GM19395 (cell line): ENCODE measurements at regions not wholly inside any gene's neighbourhood (a gene's known extent, or its start where the extent isn't known, plus 50 kb on each side); places are given as distances from the start of the nearest gene placed in this dataset.
A peak's percentile ranks its signal among the peaks of the same experiment; 100 is the strongest.

Experiments used
- ATAC-seq: cut with Tn5 transposase; IDR thresholded peaks from one replicate; pipeline ENCODE4 v1.9.1; 2021; ENCODE audit warnings: mild to moderate bottlenecking, moderate library complexity; ENCODE audit not compliant: unreplicated experiment

- peak; percentile 52 for ATAC-seq
These were observed 267.9 kb downstream of the DLL1 start for GRCh38 chr6:170022827-170023619.

DNA sequence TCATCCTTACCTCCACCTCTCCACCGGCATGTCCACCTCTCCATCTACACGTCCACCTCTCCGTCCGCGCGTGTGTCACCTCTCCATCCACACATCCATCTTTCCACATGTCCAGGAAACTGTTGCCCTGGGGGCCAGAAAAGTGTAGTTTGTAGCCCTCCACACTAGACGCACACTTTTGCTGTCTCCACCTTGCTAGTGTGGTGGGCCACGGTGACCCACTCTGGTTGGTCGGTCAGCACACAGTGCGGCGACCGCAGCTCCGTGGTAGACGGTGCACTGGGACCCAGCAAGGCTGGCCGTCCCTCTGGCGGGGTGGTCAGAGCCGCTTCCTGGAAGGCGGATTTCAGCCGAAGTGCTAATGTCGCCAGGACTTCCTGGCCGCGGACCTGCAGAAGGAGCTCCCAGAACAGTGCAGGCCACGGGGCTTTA lies 268.6 kb downstream of the DLL1 start:
- ATAC-seq: no peak

DNA sequence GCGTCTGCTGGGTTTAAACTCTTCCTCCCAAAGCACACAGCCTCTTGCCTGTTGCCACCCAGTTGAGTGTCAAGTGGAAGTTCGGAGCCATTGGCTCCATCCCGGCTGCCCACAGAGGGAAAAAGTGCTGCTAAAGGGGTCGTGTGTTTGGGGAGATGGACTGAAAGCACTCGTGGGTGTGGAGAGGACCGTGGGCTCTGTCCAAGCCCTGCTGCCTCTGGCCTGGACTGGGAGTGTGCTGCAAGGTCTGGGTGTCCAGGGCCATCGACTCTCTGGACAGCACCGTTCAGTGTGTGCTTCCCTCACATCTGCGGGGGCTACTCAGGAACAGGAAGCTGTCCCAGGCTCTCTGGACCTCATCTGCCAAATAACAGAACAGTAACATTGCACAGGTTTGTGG lies 269.3 kb downstream of the DLL1 start:
- no peak for ATAC-seq

- no peak for ATAC-seq
These were observed 268.6 kb downstream of the ERMARD start for GRCh38 chr6:170019818-170020583.

DNA sequence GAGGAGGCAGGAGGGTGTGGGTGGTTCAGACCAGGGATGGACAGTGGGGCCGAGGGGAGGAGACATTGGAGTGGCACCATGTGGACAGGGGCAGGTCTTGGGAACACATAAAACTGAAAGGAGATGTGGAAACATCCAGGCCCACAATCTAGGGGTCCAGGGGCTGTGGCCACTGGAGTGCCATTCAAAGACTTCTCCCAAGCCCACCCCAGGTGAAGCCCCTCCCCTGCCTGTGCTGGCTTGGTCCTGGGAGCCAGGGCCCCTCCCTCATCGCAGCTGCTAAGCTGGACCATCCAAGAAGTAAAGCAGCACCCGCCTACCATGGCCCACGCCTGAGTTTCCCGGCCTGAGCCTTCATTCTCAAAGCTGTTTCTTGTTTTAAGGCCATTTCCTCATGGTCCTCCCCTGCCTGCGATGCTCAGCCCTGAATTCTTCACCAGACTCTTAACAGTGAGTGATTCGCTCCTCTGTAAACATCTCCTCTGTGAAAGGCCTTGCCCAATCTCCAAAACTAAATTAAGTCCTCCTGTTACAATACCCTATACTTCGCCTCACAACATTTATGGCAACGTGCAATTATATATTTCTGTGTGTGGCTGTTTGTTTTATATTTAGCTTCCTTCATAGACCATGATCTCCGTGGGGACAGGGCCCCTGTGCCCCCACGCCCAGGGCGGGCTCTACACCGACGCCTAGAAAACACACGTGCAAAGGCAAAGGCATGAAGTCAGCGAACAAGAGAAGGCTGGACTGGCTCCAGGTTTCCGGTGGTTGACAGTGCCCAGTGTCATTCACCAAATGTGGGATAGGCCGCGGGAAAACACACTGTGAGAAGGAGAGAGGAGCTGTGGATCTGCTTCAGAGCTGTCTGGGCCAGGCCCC lies 267.8 kb downstream of the ERMARD start:
- ATAC-seq: no peak

DNA sequence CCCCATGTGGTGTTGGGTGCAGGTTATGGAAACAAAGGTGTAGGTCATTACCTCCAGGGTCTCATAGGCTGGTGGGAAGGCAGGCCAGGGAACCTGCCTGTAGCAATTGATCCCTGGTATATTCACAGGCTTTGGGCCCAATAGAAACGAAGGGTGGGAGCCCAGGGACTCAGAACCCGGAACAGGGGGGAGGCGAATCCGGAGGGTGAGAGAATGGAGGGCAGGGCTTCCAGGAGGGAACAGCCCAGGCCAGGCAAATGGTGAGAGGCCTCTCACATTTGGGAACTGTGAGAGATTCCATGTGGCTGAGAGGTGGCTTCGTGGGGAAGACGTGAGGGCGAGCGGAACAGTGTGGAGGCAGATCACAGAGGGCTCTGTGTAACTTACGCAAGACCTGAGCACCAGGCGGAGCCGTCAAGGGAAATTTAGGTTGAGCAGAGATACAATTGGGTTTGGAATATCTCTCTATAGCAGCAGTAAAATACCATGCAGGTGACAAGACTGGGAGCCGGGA lies 267.1 kb downstream of the ERMARD start:
- no peak for ATAC-seq

DNA sequence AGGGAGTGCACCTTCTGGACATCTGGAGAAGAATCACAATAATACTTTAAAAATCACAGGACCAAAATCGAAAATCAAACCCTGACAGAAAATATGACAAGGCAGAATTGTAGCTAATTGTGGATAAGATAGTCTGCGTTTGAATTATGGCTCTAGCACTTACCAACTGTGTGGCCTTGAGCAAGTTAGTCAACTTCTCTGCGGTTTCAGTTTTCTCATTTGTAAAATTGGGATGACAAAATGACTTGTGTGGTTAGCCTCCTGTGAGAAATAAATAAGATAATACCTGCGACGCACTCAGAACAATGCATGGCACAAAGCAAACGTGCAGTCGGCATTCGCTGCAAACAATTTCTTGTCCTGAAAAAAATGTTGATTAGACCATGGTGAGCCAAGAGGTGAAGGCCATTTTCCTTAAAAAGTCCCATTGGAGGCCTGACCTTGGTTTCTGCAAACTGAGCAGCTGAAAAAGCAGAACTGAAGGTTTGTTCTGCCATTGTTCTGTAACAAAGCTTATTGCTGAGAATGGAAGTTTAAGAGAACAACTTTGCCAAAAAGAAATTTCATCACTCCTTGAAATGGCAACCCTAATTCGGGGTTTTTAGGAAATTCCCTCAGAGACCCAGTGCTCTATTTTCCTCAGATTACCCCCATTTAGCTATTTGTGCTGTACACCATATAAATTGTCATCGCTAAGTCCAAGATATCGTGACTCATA lies 266.3 kb downstream of the ERMARD start:
- ATAC-seq: no peak

DNA sequence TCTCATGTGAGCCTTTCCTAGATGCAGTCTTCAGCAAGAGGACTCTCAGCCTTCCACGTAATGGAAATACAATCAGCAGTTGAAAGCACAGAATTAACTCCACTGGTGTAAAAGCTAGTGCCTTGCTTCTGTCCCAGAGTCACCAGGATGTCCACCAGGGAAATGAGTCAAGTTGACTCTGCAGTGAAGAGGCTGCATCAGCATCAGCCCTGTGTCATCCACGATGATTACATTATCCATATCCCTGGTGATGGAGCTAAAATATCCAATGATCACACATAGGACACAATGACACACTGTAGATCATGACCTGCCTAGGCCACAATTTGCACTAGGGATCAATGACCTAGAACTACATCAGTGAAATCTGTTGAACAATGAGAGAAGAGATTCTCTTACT lies 262.4 kb downstream of the ERMARD start:
- ATAC-seq: no peak

- no peak for ATAC-seq
These were observed 260.6 kb downstream of the ERMARD start for GRCh38 chr6:170012037-170012330.

GRCh38 chr6:170011204-170012036 lies 260.0 kb downstream of the ERMARD start:
- ATAC-seq: no peak

DNA sequence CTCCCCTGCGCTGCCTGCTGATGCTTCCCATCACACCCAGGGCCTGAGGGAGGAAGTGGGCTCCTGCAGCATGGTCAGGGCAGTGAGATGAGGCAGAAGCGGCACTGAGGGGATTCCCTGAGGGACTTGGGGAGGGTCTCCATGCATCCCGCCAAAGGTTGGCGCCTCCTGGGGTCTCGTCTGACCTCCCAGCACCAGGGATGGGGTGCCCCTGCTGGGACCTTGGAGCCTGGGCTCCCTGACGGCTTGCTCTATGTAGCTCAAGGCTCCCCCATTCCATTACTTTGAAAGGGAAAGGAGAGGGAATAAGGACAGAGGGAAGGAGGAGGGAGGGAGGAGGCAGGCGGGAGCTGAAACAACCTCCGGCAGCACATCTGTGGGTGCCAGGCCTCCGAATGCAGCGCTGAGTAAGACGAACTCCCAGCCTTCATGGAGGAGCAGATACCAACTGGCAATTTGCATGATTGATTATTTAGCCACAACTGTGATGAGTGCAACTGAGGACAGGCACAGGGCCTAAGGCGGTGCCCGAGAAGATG lies 259.3 kb downstream of the ERMARD start:
- ATAC-seq: no peak

GRCh38 chr6:170008294-170008785 lies 256.9 kb downstream of the ERMARD start:
- no peak for ATAC-seq

GRCh38 chr6:170007468-170008293 lies 256.3 kb downstream of the ERMARD start:
- ATAC-seq: no peak

DNA sequence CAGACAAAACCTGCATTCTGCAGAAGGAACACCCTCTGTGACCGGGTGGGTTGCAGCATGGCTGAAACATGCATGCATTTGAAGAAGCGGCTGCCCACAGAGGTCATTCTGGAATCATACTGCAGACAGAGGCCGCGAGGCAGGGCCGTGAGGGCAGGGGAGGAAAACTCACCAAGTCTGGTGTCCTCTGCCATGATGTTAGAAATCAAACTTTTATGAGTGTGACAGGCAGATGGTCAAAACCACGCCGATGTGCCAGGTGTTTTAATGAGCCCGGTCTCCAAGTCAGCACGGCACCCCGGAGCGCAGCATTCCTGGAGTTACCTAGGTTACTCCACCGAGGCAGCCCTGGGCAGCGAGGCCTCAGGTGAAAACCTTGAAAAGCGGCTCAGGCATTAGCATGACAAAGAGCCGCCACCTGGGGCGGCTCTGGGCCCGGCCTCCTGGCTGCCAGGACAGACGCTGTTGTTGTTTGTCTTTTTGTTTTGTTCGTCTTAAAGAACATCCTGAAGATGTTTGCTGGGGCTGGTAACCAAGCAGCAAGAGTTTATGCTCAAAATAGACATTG lies 255.6 kb downstream of the ERMARD start:
- no peak for ATAC-seq

- no peak for ATAC-seq
These were observed 254.9 kb downstream of the ERMARD start for GRCh38 chr6:170006071-170006899.

- no peak for ATAC-seq
These were observed 254.2 kb downstream of the ERMARD start for GRCh38 chr6:170005665-170006064.

DNA sequence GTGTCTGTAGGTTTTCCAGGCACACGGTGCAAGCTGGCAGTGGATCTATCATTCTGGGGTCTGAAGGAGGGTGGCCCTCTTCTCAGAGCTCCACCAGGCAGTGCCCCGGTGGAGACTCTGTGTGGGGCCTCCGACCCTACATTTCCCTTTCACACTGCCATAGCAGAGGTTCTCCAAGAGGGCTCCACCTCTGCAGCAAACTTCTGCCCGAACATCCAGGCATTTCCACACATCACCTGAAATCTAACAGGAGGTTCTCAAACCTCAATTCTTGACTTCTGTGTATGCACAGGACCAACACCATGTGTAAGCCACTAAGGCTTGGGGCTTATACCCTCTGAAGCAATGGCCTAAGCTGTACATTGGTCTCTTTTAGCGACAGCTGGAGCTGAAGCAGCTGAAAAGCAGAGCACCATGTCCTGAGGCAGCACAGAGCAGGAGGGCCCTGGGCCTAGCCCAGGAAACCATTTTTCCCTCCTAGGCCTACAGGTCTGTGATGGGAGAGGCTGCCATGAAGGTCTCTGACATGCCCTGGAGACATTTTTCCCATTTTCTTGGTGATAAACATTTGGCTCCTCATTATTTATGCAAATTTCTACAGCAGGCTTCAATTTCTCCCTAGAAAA lies 253.3 kb downstream of the ERMARD start:
- no peak for ATAC-seq
